Renal cortical epithelial cell (primary cell): ENCODE measurements at regions not wholly inside any gene's neighbourhood (a gene's known extent, or its start where the extent isn't known, plus 50 kb on each side); places are given as distances from the start of the nearest gene placed in this dataset.

ENCODE experiments used
- DNase-seq: peaks from one replicate; pipeline ENCODE4 v3.0.0-alpha.2; 2011; ENCODE audit warnings: low read depth

GRCh38 chr15:88707771-88708654 is 69.2 kb downstream of the ISG20 start:
- peak; percentile 68 for DNase-seq

GRCh38 chr15:88708655-88709054 is 69.8 kb downstream of the ISG20 start:
- DNase-seq: peak; percentile 69

GRCh38 chr15:88710027-88710715 is 71.4 kb downstream of the ISG20 start:
- no peak for DNase-seq

- no peak for DNase-seq
These were observed 73.0 kb downstream of the ISG20 start for GRCh38 chr15:88711806-88712205.

- DNase-seq: no peak
These were observed 76.1 kb downstream of the ISG20 start for GRCh38 chr15:88714782-88715372.

- no peak for DNase-seq
These were observed 77.9 kb downstream of the ISG20 start for GRCh38 chr15:88716543-88717381.

- DNase-seq: no peak
These were observed 78.7 kb downstream of the ISG20 start for GRCh38 chr15:88717382-88718031.

- no peak for DNase-seq
These were observed 79.9 kb downstream of the ISG20 start for GRCh38 chr15:88718731-88719130.

- no peak for DNase-seq
These were observed 80.8 kb downstream of the ISG20 start for GRCh38 chr15:88719654-88720053.

GRCh38 chr15:88725305-88726210 is 77.7 kb upstream of the ACAN start:
- no peak for DNase-seq

- DNase-seq: no peak
These were observed 75.8 kb upstream of the ACAN start for GRCh38 chr15:88727439-88727838.

- no peak for DNase-seq
These were observed 73.7 kb upstream of the ACAN start for GRCh38 chr15:88729581-88729980.

GRCh38 chr15:88730751-88731150 is 72.5 kb upstream of the ACAN start:
- DNase-seq: no peak

- no peak for DNase-seq
These were observed 68.0 kb upstream of the ACAN start for GRCh38 chr15:88735212-88735611.

- DNase-seq: no peak
These were observed 67.0 kb upstream of the ACAN start for GRCh38 chr15:88736204-88736603.

GRCh38 chr15:88738796-88739195 is 64.4 kb upstream of the ACAN start:
- no peak for DNase-seq

- no peak for DNase-seq
These were observed 63.7 kb upstream of the ACAN start for GRCh38 chr15:88739541-88739940.

GRCh38 chr15:88740356-88740755 is 62.9 kb upstream of the ACAN start:
- DNase-seq: no peak

- no peak for DNase-seq
These were observed 62.2 kb upstream of the ACAN start for GRCh38 chr15:88741046-88741445.

GRCh38 chr15:88741671-88742070 is 61.6 kb upstream of the ACAN start:
- DNase-seq: no peak
